Naive B cell (primary cell): ENCODE measurements at regions not wholly inside any gene's neighbourhood (a gene's known extent, or its start where the extent isn't known, plus 50 kb on each side); places are given as distances from the start of the nearest gene placed in this dataset.
A peak's percentile ranks its signal among the peaks of the same experiment; 100 is the strongest.

Experiments used
- ATAC-seq, 2 donors: fragments of 150-1000 bp; cut with Tn5 transposase; 2 replicates each; pipeline ENCODE4 v1.10.0; 2021; ENCODE audit warnings: low read depth in 2 of 2, mild to moderate bottlenecking in 2 of 2, moderate library complexity in 2 of 2
- DNase-seq: peaks from one replicate; pipeline ENCODE4 v3.0.0; 2022
- H3K27ac Mint-ChIP-seq, 6 donors: one replicate each; pipeline ENCODE4 v1.8.0; 2020 to 2022; ENCODE audit warnings: mild to moderate bottlenecking in 6 of 6, mixed read lengths in 6 of 6, moderate library complexity in 5 of 6, inconsistent platforms in 2 of 6
- H3K27me3 Mint-ChIP-seq, 3 donors: one replicate each; pipeline ENCODE4 v1.8.0; 2021 to 2022; ENCODE audit warnings: mixed read lengths in 3 of 3, mild to moderate bottlenecking in 1 of 3
- H3K36me3 Mint-ChIP-seq, 2 donors: one replicate each; pipeline ENCODE4 v1.8.0; 2020 to 2022; ENCODE audit warnings: mixed read lengths in 2 of 2, inconsistent platforms in 1 of 2, mild to moderate bottlenecking in 1 of 2
- H3K4me1 Mint-ChIP-seq, 3 donors: one replicate each; pipeline ENCODE4 v1.8.0; 2020 to 2022; ENCODE audit warnings: mixed read lengths in 3 of 3, inconsistent platforms in 1 of 3, mild to moderate bottlenecking in 1 of 3, moderate library complexity in 1 of 3
- H3K4me3 Mint-ChIP-seq, 8 donors: one replicate each; pipeline ENCODE4 v1.8.0; 2020 to 2022; ENCODE audit warnings: mild to moderate bottlenecking in 8 of 8, mixed read lengths in 8 of 8, moderate library complexity in 8 of 8, inconsistent platforms in 2 of 8
- H3K9me3 Mint-ChIP-seq, 7 donors: one replicate each; pipeline ENCODE4 v1.8.0; 2020 to 2022; ENCODE audit warnings: mixed read lengths in 7 of 7, mild to moderate bottlenecking in 5 of 7, inconsistent platforms in 2 of 7, moderate library complexity in 1 of 7

DNA sequence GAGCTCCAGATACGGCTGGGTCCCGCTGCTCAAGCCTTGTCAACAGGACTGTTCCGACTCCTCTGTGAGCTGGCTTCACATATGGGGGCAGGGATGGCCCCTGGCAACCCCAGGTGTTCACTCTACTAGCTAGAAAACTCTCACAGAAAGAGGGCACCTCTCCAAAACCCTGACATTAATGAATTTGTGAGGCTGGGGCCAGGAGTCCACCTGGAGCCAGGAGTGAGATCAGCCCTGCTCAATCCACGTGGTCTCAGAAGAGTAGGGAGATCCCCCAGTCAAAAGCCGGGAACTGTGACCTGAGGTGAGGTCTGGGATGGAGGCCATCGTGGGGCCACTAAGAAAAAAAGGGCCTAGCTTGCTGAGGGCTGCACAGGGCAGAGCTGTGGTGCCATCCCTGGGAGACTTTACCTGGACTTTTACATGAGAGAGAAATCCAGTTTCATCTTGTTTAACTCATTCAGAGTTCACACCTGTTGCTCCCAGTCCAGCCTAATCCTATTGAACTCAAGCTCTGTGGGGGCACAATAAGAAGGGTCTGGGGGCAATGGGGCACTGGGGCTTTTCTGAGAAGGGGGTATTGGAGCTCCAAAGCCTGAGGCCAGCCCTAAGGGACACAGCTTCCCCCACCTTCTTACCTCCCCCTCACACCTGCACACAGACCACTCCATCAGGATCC is 144.3 kb upstream of the MLN start:
- Mint-ChIP-seq H3K36me3 (no peaks in the 10 kb centered on the region), H3K27me3 (peaks cover 0 to 24% (median 1%) of the 10 kb centered on the region in 3 donors), H3K4me1 (peaks cover 0 to 5% (median 1%) of the 10 kb centered on the region in 3 donors), H3K27ac (no peak overlapping the region), H3K9me3 (no peaks in the 10 kb centered on the region), H3K4me3 (no peak overlapping the region)
- ATAC-seq (no peak), DNase-seq (no peak)

- H3K9me3 Mint-ChIP-seq, result no peaks in the 10 kb centered on the region
These were observed 143.2 kb upstream of the MLN start for GRCh38 chr6:33947047-33947446.

DNA sequence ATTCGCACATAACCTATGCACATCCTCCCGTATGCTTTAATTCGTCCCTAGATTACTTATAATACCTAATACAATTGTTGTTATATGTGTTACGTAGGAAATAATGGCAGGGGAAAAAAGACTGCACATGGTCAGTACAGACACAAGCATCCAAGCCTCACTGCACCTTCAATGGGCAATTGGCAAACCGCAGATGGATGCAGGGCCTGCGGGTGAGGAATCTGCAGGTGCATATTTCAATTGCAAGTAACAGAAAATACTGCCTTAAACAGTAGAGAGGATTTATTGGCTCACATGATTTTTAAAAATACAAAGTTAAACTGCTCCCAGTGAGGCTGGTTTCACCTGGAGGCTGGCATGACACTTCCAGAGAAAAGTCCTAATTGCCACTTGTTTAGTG is 142.1 kb upstream of the MLN start:
- Mint-ChIP-seq H3K27me3 (peaks cover 0 to 23% (median 0%) of the 10 kb centered on the region in 3 donors), H3K4me3 (no peak overlapping the region), H3K4me1 (peaks cover 0 to 5% (median 1%) of the 10 kb centered on the region in 3 donors), H3K27ac (no peak overlapping the region), H3K9me3 (no peaks in the 10 kb centered on the region), H3K36me3 (no peaks in the 10 kb centered on the region)
- no peak for DNase-seq
- no peak for ATAC-seq

More at GRCh38 chr6:33947047-33947446, 143.2 kb upstream of the MLN start:
- ATAC-seq (no peak), DNase-seq (no peak)
- H3K27ac Mint-ChIP-seq, result peak overlapping the region in 1 of 6 donors; percentile 89
- H3K4me1 Mint-ChIP-seq, result peaks cover 0 to 5% (median 1%) of the 10 kb centered on the region in 3 donors
- H3K36me3 Mint-ChIP-seq, result no peaks in the 10 kb centered on the region
- H3K4me3 Mint-ChIP-seq, result no peak overlapping the region
- H3K27me3 Mint-ChIP-seq, result peaks cover 0 to 23% (median 0%) of the 10 kb centered on the region in 3 donors

GRCh38 chr6:33944686-33945411 is 141.0 kb upstream of the MLN start:
- ATAC-seq, result no peak
- no peaks in the 10 kb centered on the region for H3K9me3 Mint-ChIP-seq
- H3K4me1 Mint-ChIP-seq, result peaks cover 0 to 1% (median 0%) of the 10 kb centered on the region in 3 donors
- no peak for DNase-seq
- no peaks in the 10 kb centered on the region for H3K36me3 Mint-ChIP-seq
- H3K4me3 Mint-ChIP-seq, result no peak overlapping the region
- H3K27me3 Mint-ChIP-seq, result peaks cover 0 to 23% (median 6%) of the 10 kb centered on the region in 3 donors
- H3K27ac Mint-ChIP-seq, result no peak overlapping the region

DNA sequence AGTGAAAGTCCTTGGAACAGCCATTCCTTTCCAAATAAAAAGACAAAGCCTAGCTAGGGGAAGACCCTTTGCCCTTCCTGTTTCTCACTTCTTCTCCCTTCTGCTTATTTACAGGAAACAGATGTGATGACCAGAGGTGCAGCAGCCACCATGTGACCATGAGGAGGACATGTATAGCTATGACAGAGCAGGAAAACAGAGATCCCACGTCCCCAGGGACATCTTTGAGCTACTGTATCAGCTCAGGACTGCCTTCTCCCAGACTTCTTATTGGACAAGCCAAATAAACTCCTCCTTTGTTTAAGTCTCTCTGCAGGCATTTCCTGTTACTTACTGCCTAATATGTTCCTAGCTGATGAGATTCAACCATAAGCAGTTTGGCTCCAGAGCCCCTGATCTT is 133.1 kb upstream of the MLN start:
- Mint-ChIP-seq H3K9me3 (peaks cover 0 to 4% (median 0%) of the 10 kb centered on the region in 7 donors), H3K27me3 (peaks cover 14 to 27% (median 23%) of the 10 kb centered on the region in 3 donors), H3K36me3 (peaks cover 0 to 4% of the 10 kb centered on the region in 2 donors), H3K27ac (peak overlapping the region in 1 of 6 donors; percentile 58), H3K4me3 (no peak overlapping the region), H3K4me1 (peaks cover 0 to 3% (median 0%) of the 10 kb centered on the region in 3 donors)
- ATAC-seq, result no peak
- no peak for DNase-seq

DNA sequence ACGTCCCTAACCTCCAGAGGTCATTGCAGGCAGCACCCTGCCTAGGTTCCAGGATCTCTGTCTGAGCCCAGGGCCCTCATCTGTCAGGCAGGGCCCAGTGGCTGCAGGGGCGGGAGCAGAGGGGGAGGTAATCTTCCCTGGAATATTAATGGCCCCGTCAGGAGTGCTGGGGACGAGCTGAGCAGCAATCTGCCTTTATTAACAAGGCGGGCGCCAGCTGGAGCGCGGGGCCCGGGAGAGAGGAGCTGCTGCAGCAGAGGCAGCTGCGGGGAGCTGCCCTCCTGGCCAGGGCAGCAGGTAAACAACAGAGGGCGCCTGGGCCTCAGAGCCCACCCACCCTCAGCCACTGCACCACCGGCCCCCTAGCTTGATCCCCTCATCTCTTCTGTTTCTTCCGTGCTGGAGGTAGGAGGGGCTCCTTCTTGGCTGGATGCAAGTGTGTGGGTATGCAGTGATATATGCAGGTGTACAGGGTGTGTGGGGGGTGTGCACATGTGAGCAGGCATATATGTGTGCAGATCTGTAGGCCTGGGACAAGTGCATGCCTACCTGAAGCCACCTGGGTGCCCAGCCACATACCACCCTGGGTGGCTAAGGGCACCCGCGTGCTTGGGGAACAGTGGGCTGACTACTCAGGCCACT is 131.8 kb upstream of the MLN start:
- ATAC-seq, result no peak
- H3K36me3 Mint-ChIP-seq, result peaks cover 0 to 4% of the 10 kb centered on the region in 2 donors
- no peak for DNase-seq
- peaks cover 17 to 37% (median 26%) of the 10 kb centered on the region in 3 donors for H3K27me3 Mint-ChIP-seq
- peaks cover 0 to 7% (median 5%) of the 10 kb centered on the region in 3 donors for H3K4me1 Mint-ChIP-seq
- H3K4me3 Mint-ChIP-seq, result no peak overlapping the region
- H3K9me3 Mint-ChIP-seq, result peaks cover 0 to 6% (median 0%) of the 10 kb centered on the region in 7 donors
- H3K27ac Mint-ChIP-seq, result peak overlapping the region in 1 of 6 donors; percentile 65

GRCh38 chr6:33934731-33935270 is 131.0 kb upstream of the MLN start:
- Mint-ChIP-seq H3K9me3 (peaks cover 0 to 6% (median 0%) of the 10 kb centered on the region in 7 donors), H3K36me3 (peaks cover 0 to 4% of the 10 kb centered on the region in 2 donors), H3K4me1 (peaks cover 0 to 9% (median 7%) of the 10 kb centered on the region in 3 donors), H3K27ac (no peak overlapping the region), H3K4me3 (no peak overlapping the region), H3K27me3 (peaks cover 18 to 33% (median 32%) of the 10 kb centered on the region in 3 donors)
- no peak for DNase-seq
- ATAC-seq, result no peak

GRCh38 chr6:33933101-33933500 is 129.3 kb upstream of the MLN start:
- Mint-ChIP-seq H3K27me3 (peaks cover 14 to 23% (median 16%) of the 10 kb centered on the region in 3 donors), H3K4me1 (peaks cover 0 to 11% (median 3%) of the 10 kb centered on the region in 3 donors), H3K4me3 (no peak overlapping the region), H3K36me3 (no peaks in the 10 kb centered on the region), H3K27ac (no peak overlapping the region), H3K9me3 (peaks cover 0 to 6% (median 3%) of the 10 kb centered on the region in 7 donors)
- ATAC-seq, result no peak
- no peak for DNase-seq

- H3K4me1 Mint-ChIP-seq, result peaks cover 0 to 11% (median 3%) of the 10 kb centered on the region in 3 donors
- H3K36me3 Mint-ChIP-seq, result no peaks in the 10 kb centered on the region
- H3K9me3 Mint-ChIP-seq, result peaks cover 0 to 5% (median 2%) of the 10 kb centered on the region in 7 donors
- ATAC-seq (no peak), DNase-seq (no peak)
- H3K4me3 Mint-ChIP-seq, result no peak overlapping the region
- peak overlapping the region in 2 of 6 donors; percentile 3 to 16 for H3K27ac Mint-ChIP-seq
- peaks cover 10 to 22% (median 15%) of the 10 kb centered on the region in 3 donors for H3K27me3 Mint-ChIP-seq
These were observed 128.0 kb upstream of the MLN start for GRCh38 chr6:33931799-33932198.

DNA sequence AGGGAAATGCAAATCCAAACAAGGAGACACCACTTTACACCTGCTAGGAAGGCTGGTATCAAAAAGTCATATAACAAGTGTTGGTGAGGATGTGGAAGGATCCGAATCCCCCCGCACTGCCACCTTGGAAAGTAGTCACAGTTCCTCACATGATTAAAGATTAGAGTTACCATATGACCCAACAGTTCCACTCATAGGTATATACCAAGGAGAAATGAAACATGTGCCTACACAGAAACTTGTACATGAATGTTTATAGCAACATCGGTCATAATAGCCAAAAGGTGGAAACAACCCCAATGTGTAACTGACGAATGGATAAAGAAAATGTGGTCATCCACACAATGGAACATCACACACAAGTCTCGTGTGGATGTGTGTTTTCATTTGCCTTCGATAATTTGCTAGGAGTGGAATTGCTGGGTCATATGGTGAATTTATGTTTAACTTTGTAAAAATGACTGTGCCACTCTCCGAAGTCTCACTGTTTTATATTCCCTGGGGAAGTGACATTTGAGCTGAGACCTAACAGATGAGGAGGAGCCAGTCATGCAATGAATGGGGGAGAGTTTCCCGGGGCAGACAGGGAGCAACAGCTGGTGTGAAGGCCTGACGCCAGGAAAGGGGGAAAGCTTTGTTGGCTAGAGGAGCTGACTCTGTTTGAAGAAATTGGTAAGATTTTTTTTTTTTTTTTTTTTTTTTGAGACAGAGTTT is 125.9 kb upstream of the MLN start:
- peaks cover 0 to 11% (median 3%) of the 10 kb centered on the region in 3 donors for H3K4me1 Mint-ChIP-seq
- peaks cover 0 to 5% (median 2%) of the 10 kb centered on the region in 7 donors for H3K9me3 Mint-ChIP-seq
- H3K4me3 Mint-ChIP-seq, result no peak overlapping the region
- peak overlapping the region in 1 of 6 donors; percentile 60 for H3K27ac Mint-ChIP-seq
- no peak for ATAC-seq
- H3K27me3 Mint-ChIP-seq, result peaks cover 10 to 15% (median 15%) of the 10 kb centered on the region in 3 donors
- no peak for DNase-seq
- H3K36me3 Mint-ChIP-seq, result no peaks in the 10 kb centered on the region

DNA sequence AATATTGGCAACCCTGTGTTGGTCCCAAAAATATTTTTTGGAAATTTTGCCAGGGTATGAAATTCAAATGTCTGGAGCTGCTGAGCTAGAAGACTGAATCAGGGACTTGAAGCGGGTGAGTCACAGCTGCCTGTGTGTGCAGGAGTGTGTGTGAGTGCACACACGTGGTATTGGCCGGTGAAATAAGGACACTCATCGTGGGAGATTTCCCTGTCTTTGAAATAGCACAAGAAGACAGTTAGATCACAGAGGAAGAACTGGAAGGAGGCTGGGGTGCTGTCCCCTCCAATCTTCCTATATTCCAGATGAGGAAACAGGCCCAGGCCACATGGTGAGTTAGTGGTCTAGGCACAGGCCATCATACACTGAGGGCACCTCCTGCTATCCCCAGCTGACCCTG is 123.8 kb upstream of the MLN start:
- ATAC-seq, result no peak
- Mint-ChIP-seq H3K36me3 (no peaks in the 10 kb centered on the region), H3K9me3 (peaks cover 0 to 5% (median 2%) of the 10 kb centered on the region in 7 donors), H3K27me3 (peaks cover 4 to 19% (median 15%) of the 10 kb centered on the region in 3 donors), H3K4me3 (no peak overlapping the region), H3K4me1 (peaks cover 0 to 13% (median 6%) of the 10 kb centered on the region in 3 donors), H3K27ac (peak overlapping the region in 2 of 6 donors; percentile 11 to 37)
- DNase-seq, result no peak

GRCh38 chr6:33927112-33927511 is 123.3 kb upstream of the MLN start:
- H3K9me3 Mint-ChIP-seq, result peaks cover 0 to 5% (median 2%) of the 10 kb centered on the region in 7 donors
- peaks cover 4 to 19% (median 14%) of the 10 kb centered on the region in 3 donors for H3K27me3 Mint-ChIP-seq
- H3K36me3 Mint-ChIP-seq, result no peaks in the 10 kb centered on the region
- peak overlapping the region in 1 of 8 donors; percentile 42 for H3K4me3 Mint-ChIP-seq
- no peak overlapping the region for H3K27ac Mint-ChIP-seq
- DNase-seq, result no peak
- no peak for ATAC-seq
- H3K4me1 Mint-ChIP-seq, result peaks cover 0 to 13% (median 6%) of the 10 kb centered on the region in 3 donors
